ENCODE measurements at regions not wholly inside any gene's neighbourhood (a gene's known extent, or its start where the extent isn't known, plus 50 kb on each side); places are given as distances from the start of the nearest gene placed in this dataset.

- H3K4me3 ChIP-seq (ENCODE audit: low read length): no peak overlapping the region
- no peak for DNase-seq (ENCODE audit: low read depth)
- TF ChIP-seq CTCF (conservative IDR thresholded peaks at IDR 0.05; ENCODE audit: low read depth, low read length): no peak
Observed at GRCh38 chr20:55790178-55790577, 215.1 kb downstream of the CBLN4 start.

GRCh38 chr20:55784036-55784435 lies 221.3 kb downstream of the CBLN4 start:
- DNase-seq (ENCODE audit: low read depth): no peak
- no peak for TF ChIP-seq CTCF (conservative IDR thresholded peaks at IDR 0.05; ENCODE audit: low read depth, low read length)
- no peak overlapping the region for H3K4me3 ChIP-seq (ENCODE audit: low read length)

- no peak for DNase-seq (ENCODE audit: low read depth)
- no peak for TF ChIP-seq CTCF (conservative IDR thresholded peaks at IDR 0.05; ENCODE audit: low read depth, low read length)
- H3K4me3 ChIP-seq (ENCODE audit: low read length): no peak overlapping the region
Observed at GRCh38 chr20:55783381-55783780, 221.9 kb downstream of the CBLN4 start.

GRCh38 chr20:55782912-55783253 lies 222.4 kb downstream of the CBLN4 start:
- no peak overlapping the region for H3K4me3 ChIP-seq (ENCODE audit: low read length)
- no peak for TF ChIP-seq CTCF (conservative IDR thresholded peaks at IDR 0.05; ENCODE audit: low read depth, low read length)
- DNase-seq (ENCODE audit: low read depth): no peak

GRCh38 chr20:55782224-55782911 lies 223.0 kb downstream of the CBLN4 start:
- no peak for TF ChIP-seq CTCF (conservative IDR thresholded peaks at IDR 0.05; ENCODE audit: low read depth, low read length)
- H3K4me3 ChIP-seq (ENCODE audit: low read length): no peak overlapping the region

GRCh38 chr20:55778796-55779195 lies 226.5 kb downstream of the CBLN4 start:
- no peak for DNase-seq (ENCODE audit: low read depth)
- TF ChIP-seq CTCF (conservative IDR thresholded peaks at IDR 0.05; ENCODE audit: low read depth, low read length): no peak
- H3K4me3 ChIP-seq (ENCODE audit: low read length): no peak overlapping the region

More at GRCh38 chr20:55782224-55782911, 223.0 kb downstream of the CBLN4 start:
- no peak for DNase-seq (ENCODE audit: low read depth)

- no peak for TF ChIP-seq CTCF (conservative IDR thresholded peaks at IDR 0.05; ENCODE audit: low read depth, low read length)
- H3K4me3 ChIP-seq (ENCODE audit: low read length): no peak overlapping the region
- no peak for DNase-seq (ENCODE audit: low read depth)
Observed at GRCh38 chr20:55777641-55778040, 227.7 kb downstream of the CBLN4 start.

All from retinal pigment epithelial cell (primary cell).